Stimulated activated CD4-positive, alpha-beta T cell treated with anti-CD3 and anti-CD28 coated beads, Interleukin-4, amount 100 ng/mL, for 1 hour (primary cell): ENCODE measurements at regions not wholly inside any gene's neighbourhood (a gene's known extent, or its start where the extent isn't known, plus 50 kb on each side); places are given as distances from the start of the nearest gene placed in this dataset.

Experiments used
- DNase-seq: peaks from one replicate; pipeline ENCODE4 v3.0.0-alpha.2; 2020

- DNase-seq, result no peak
Observed at GRCh38 chr4:22336822-22337221, 179.0 kb downstream of the ADGRA3 start.

- DNase-seq, result no peak
Observed at GRCh38 chr4:22334155-22334554, 181.7 kb downstream of the ADGRA3 start.

GRCh38 chr4:22324422-22324821, 191.4 kb downstream of the ADGRA3 start:
- no peak for DNase-seq

- no peak for DNase-seq
Observed at GRCh38 chr4:22323691-22324090, 192.2 kb downstream of the ADGRA3 start.

GRCh38 chr4:22322996-22323395, 192.9 kb downstream of the ADGRA3 start:
- DNase-seq, result no peak

- no peak for DNase-seq
Observed at GRCh38 chr4:22315628-22316027, 200.2 kb downstream of the ADGRA3 start.

- DNase-seq, result no peak
Observed at GRCh38 chr4:22313976-22314375, 201.9 kb downstream of the ADGRA3 start.

- no peak for DNase-seq
Observed at GRCh38 chr4:22312113-22312512, 203.8 kb downstream of the ADGRA3 start.

- DNase-seq, result no peak
Observed at GRCh38 chr4:22301253-22301652, 214.6 kb downstream of the ADGRA3 start.

GRCh38 chr4:22299678-22300077, 216.2 kb downstream of the ADGRA3 start:
- no peak for DNase-seq

GRCh38 chr4:22287631-22288030, 228.2 kb downstream of the ADGRA3 start:
- no peak for DNase-seq

GRCh38 chr4:22268350-22269025, 247.4 kb downstream of the ADGRA3 start:
- DNase-seq, result no peak

- DNase-seq, result no peak
Observed at GRCh38 chr4:22264261-22264660, 251.6 kb downstream of the ADGRA3 start.

GRCh38 chr4:22253431-22253830, 262.4 kb downstream of the ADGRA3 start:
- no peak for DNase-seq

- no peak for DNase-seq
Observed at GRCh38 chr4:22246847-22247246, 269.0 kb downstream of the ADGRA3 start.

- no peak for DNase-seq
Observed at GRCh38 chr4:22245294-22245693, 270.6 kb downstream of the ADGRA3 start.

- DNase-seq, result no peak
Observed at GRCh38 chr4:22241415-22241814, 274.5 kb downstream of the ADGRA3 start.

- no peak for DNase-seq
Observed at GRCh38 chr4:22240814-22241213, 275.1 kb downstream of the ADGRA3 start.

GRCh38 chr4:22238742-22239141, 277.1 kb downstream of the ADGRA3 start:
- DNase-seq, result no peak

GRCh38 chr4:22237846-22238494, 277.9 kb downstream of the ADGRA3 start:
- DNase-seq, result no peak

GRCh38 chr4:22237155-22237751, 278.6 kb downstream of the ADGRA3 start:
- DNase-seq, result peak; percentile 55

GRCh38 chr4:22235698-22236097, 280.2 kb downstream of the ADGRA3 start:
- no peak for DNase-seq

- DNase-seq, result no peak
Observed at GRCh38 chr4:22233230-22233629, 282.6 kb downstream of the ADGRA3 start.

- no peak for DNase-seq
Observed at GRCh38 chr4:22220965-22221364, 272.4 kb upstream of the KCNIP4 start.
